ENCODE measurements at regions not wholly inside any gene's neighbourhood (a gene's known extent, or its start where the extent isn't known, plus 50 kb on each side); places are given as distances from the start of the nearest gene placed in this dataset.

- BruUV-seq (replicated peaks): no TSS peak
- DNase-seq: no peak
- no peaks in the 10 kb centered on the region for H4K20me1 ChIP-seq (ENCODE audit: low read length)
- no peaks in the 10 kb centered on the region for H3K27me3 ChIP-seq (ENCODE audit: low read length)
- H3K36me3 ChIP-seq (ENCODE audit: low read depth, low read length): no peaks in the 10 kb centered on the region
- no peak overlapping the region for H3K9ac ChIP-seq (ENCODE audit: low read length)
- TF ChIP-seq EZH2phosphoT487 (IDR thresholded peaks at IDR 0.05; ENCODE audit: borderline replicate concordance, low read length) (no peak), CTCF (conservative IDR thresholded peaks at IDR 0.05; ENCODE audit: low read depth, low read length) (peak; percentile 22; the same call in 1 of the 2 replicates), EZH2 (IDR thresholded peaks at IDR 0.05; ENCODE audit: low read length, unreplicated experiment) (no peak)
- no peaks in the 10 kb centered on the region for H3F3A ChIP-seq (ENCODE audit: low read length, unreplicated experiment)
- CTCF ChIA-PET: no interaction called here
- POLR2A ChIA-PET (ENCODE audit: unreplicated experiment): interaction anchor here (0.6 kb wide), 1 partner anchor 225 kb away, joined by 3 read pairs; no protein-coding TSS in a partner anchor
- no peak overlapping the region for H3K4me3 ChIP-seq (ENCODE audit: low read length)
- no peaks in the 10 kb centered on the region for H3K9me3 ChIP-seq (ENCODE audit: low read length)
- H3K4me2 ChIP-seq (ENCODE audit: low read length): no peak overlapping the region
- H3K4me1 ChIP-seq (ENCODE audit: insufficient read depth, low read length): peaks cover 5% of the 10 kb centered on the region
- intact Hi-C loops (cut with micrococcal nuclease): loop anchor here (10.0 kb wide), 1 partner anchor 1027 kb away; no protein-coding TSS in a partner anchor
- H3K9me2 ChIP-seq (replicated peaks; ENCODE audit: low read length): no peaks in the 10 kb centered on the region; the same call in 1 of the 2 replicates
- no peak overlapping the region for H2AFZ ChIP-seq (ENCODE audit: low read length)
- no peaks in the 10 kb centered on the region for H3K79me2 ChIP-seq (ENCODE audit: low read length)
- H3K27ac ChIP-seq (ENCODE audit: low read length): no peak overlapping the region
- no peak for ATAC-seq
Observed at GRCh38 chr5:42881416-42882117, 69.9 kb upstream of the SELENOP start.

- Histone ChIP-seq H3F3A (ENCODE audit: low read length, unreplicated experiment) (no peaks in the 10 kb centered on the region), H3K9ac (ENCODE audit: low read length) (no peak overlapping the region), H4K20me1 (ENCODE audit: low read length) (no peaks in the 10 kb centered on the region), H3K9me3 (ENCODE audit: low read length) (no peaks in the 10 kb centered on the region), H3K4me1 (ENCODE audit: insufficient read depth, low read length) (no peaks in the 10 kb centered on the region), H3K9me2 (replicated peaks; ENCODE audit: low read length) (no peaks in the 10 kb centered on the region; the same call in 1 of the 2 replicates), H3K27me3 (ENCODE audit: low read length) (no peaks in the 10 kb centered on the region), H3K79me2 (ENCODE audit: low read length) (no peaks in the 10 kb centered on the region), H3K27ac (ENCODE audit: low read length) (no peak overlapping the region), H2AFZ (ENCODE audit: low read length) (no peak overlapping the region), H3K4me3 (ENCODE audit: low read length) (no peak overlapping the region), H3K36me3 (ENCODE audit: low read depth, low read length) (no peaks in the 10 kb centered on the region), H3K4me2 (ENCODE audit: low read length) (no peak overlapping the region)
- no peak for DNase-seq
- ChIA-PET POLR2A (ENCODE audit: unreplicated experiment) (no interaction called here), CTCF (no interaction called here)
- no peak for ATAC-seq
- BruUV-seq (replicated peaks): no TSS peak
- TF ChIP-seq EZH2 (IDR thresholded peaks at IDR 0.05; ENCODE audit: low read length, unreplicated experiment) (no peak), CTCF (conservative IDR thresholded peaks at IDR 0.05; ENCODE audit: low read depth, low read length) (no peak), EZH2phosphoT487 (IDR thresholded peaks at IDR 0.05; ENCODE audit: borderline replicate concordance, low read length) (no peak)
- intact Hi-C loops (cut with micrococcal nuclease): loop anchor here (10.0 kb wide), 1 partner anchor 1026 kb away; no protein-coding TSS in a partner anchor
Observed at GRCh38 chr5:42880496-42881150, 68.9 kb upstream of the SELENOP start.

- no peaks in the 10 kb centered on the region for H3K9me3 ChIP-seq (ENCODE audit: low read length)
- no peak for TF ChIP-seq CTCF (conservative IDR thresholded peaks at IDR 0.05; ENCODE audit: low read depth, low read length)
- no peak for TF ChIP-seq EZH2phosphoT487 (IDR thresholded peaks at IDR 0.05; ENCODE audit: borderline replicate concordance, low read length)
- no peak for TF ChIP-seq EZH2 (IDR thresholded peaks at IDR 0.05; ENCODE audit: low read length, unreplicated experiment)
- no peak overlapping the region for H3K27ac ChIP-seq (ENCODE audit: low read length)
- ChIA-PET CTCF (no interaction called here), POLR2A (ENCODE audit: unreplicated experiment) (no interaction called here)
- H3F3A ChIP-seq (ENCODE audit: low read length, unreplicated experiment): no peaks in the 10 kb centered on the region
- H3K9ac ChIP-seq (ENCODE audit: low read length): no peak overlapping the region
- DNase-seq: no peak
- H3K79me2 ChIP-seq (ENCODE audit: low read length): no peaks in the 10 kb centered on the region
- no peak for ATAC-seq
- no peaks in the 10 kb centered on the region for H3K27me3 ChIP-seq (ENCODE audit: low read length)
- no TSS peak for BruUV-seq (replicated peaks)
- H4K20me1 ChIP-seq (ENCODE audit: low read length): no peaks in the 10 kb centered on the region
- no peak overlapping the region for H3K4me3 ChIP-seq (ENCODE audit: low read length)
- no peaks in the 10 kb centered on the region for H3K4me1 ChIP-seq (ENCODE audit: insufficient read depth, low read length)
- no peaks in the 10 kb centered on the region for H3K9me2 ChIP-seq (replicated peaks; ENCODE audit: low read length)
- intact Hi-C loops (cut with micrococcal nuclease): no loop called here
- no peaks in the 10 kb centered on the region for H3K36me3 ChIP-seq (ENCODE audit: low read depth, low read length)
- H2AFZ ChIP-seq (ENCODE audit: low read length): no peak overlapping the region
- no peak overlapping the region for H3K4me2 ChIP-seq (ENCODE audit: low read length)
Observed at GRCh38 chr5:42879291-42879690, 67.6 kb upstream of the SELENOP start.

Data from PC-3 (cell line).